HG03135 (cell line): ENCODE measurements at regions not wholly inside any gene's neighbourhood (a gene's known extent, or its start where the extent isn't known, plus 50 kb on each side); places are given as distances from the start of the nearest gene placed in this dataset.

Experiments used
- ATAC-seq: cut with Tn5 transposase; IDR thresholded peaks from one replicate; pipeline ENCODE4 v1.9.1; 2021; ENCODE audit warnings: mild to moderate bottlenecking, moderate library complexity; ENCODE audit not compliant: unreplicated experiment

GRCh38 chr3:5427021-5427420 is 239.5 kb downstream of the EDEM1 start:
- ATAC-seq: no peak

GRCh38 chr3:5427938-5428337 is 240.4 kb downstream of the EDEM1 start:
- ATAC-seq: no peak

- peak; percentile 84 for ATAC-seq
These were observed 241.4 kb downstream of the EDEM1 start for GRCh38 chr3:5428607-5429516.

- no peak for ATAC-seq
These were observed 242.0 kb downstream of the EDEM1 start for GRCh38 chr3:5429517-5429890.

- no peak for ATAC-seq
These were observed 243.2 kb downstream of the EDEM1 start for GRCh38 chr3:5430701-5431100.

GRCh38 chr3:5431146-5431545 is 243.6 kb downstream of the EDEM1 start:
- no peak for ATAC-seq

DNA sequence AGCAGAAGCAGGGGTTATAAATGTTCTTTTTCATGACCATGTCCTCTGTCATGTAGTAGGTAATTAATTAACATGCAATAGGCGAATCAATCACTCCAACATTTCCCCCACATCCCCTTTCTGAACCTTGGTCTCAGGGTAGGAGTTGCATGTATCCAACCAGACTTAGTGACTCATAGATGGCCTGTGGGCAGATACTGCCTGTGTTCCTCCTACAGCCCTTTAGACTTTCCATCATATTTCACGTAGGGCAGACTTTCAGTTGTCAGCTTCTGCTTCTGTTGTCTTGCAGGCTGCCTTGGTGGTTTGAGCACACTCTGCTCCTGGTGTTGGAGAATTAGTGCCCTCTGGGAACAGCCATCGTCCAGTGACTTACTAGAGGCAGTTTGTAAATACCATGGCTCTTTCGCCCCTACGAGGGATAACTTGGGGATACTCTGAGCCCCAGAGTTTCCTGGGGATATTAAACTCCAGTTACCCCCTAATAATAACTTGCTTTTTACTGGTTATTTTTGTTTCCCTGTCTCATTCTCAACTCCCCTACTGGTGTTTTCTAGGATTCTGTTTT is 244.4 kb downstream of the EDEM1 start:
- ATAC-seq: no peak

GRCh38 chr3:5437296-5437782 is 249.8 kb downstream of the EDEM1 start:
- no peak for ATAC-seq

DNA sequence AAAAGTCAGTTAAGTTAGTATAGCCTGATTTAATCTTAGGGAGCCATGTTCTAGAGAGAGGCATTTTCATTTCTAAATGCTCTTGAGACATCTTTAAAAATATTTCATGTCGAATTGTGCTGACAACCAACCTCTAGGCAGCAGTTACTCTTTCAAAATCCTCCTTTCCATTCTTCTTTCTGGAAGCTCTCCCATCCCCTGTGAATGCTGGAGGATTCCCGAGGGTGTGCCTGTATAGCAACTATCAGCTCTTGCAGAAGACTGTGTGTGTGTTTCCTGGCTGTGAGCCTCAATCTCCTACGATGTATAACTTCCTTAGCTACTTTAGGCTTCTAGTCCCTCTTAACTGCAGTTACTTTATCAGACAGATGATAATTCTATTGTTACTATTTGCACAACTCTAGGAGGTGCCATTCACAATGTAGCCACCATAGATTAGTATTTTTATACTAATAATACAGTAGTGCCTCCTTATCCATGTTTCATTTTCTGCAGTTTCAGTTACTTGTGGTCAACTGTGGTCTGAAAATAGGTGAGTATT is 250.3 kb downstream of the EDEM1 start:
- no peak for ATAC-seq

DNA sequence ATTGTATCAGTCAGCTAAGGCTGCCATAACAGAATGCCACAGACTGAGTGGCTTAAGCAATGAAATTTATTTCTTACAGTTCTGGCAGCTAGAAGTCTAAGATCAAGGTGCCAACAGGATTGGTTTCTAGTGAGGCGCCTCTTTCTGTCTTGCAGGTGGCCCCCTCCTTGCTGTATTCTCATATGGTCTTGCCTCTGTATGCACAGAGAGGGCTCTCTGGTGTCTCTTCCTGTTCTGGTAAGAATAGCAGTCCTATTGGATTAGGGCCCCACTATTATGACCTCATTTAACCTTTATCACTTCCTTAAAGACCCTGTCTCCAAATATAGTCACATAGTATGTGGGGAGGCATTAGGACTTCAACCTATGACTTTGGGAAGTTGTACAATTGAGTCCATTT is 253.9 kb downstream of the EDEM1 start:
- ATAC-seq: no peak

GRCh38 chr3:5442106-5442785 is 254.7 kb downstream of the EDEM1 start:
- ATAC-seq: no peak

DNA sequence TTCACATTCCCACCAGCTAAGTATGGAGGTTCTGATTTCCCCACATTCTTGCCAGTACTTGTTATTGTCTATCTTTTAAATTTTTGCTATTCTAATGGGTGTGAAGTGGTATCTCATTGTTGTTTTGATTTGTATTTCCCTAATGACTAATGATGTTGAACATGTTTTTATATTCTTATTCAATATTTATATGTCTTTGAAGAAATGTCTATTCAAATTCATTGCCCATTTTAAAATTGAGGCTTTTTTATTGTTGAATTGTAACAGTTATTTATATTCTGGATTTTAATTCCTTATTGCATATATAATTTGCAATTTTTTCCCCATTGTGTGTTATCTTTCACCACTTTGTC is 255.3 kb downstream of the EDEM1 start:
- no peak for ATAC-seq

- ATAC-seq: no peak
These were observed 256.7 kb downstream of the EDEM1 start for GRCh38 chr3:5444253-5444652.

DNA sequence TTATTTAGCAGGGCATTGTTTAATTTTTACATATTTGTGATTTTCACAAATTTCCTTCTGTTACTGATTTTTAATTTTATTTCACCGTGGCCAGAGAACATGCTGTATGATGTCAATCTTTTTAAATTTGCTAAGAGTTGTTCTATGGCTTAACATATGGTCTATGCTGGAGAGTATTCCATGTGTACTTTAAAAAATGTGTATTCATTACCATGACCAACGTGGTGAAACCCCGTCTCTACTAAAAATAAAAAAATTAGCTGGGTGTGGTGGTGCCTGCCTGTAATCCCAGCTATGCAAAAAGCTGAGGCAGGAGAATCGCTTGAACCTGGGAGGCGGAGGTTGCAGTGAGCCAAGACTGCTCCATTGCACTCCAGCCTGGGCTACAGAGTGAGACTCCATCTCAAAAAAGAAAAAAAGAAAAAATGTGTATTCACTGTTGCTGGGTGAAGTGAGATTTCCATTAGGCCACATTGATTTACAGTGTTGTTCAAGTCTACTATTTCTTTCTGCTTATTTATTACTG is 258.2 kb downstream of the EDEM1 start:
- no peak for ATAC-seq

- no peak for ATAC-seq
These were observed 260.7 kb downstream of the EDEM1 start for GRCh38 chr3:5448246-5448645.

GRCh38 chr3:5448816-5449215 is 261.3 kb downstream of the EDEM1 start:
- no peak for ATAC-seq

DNA sequence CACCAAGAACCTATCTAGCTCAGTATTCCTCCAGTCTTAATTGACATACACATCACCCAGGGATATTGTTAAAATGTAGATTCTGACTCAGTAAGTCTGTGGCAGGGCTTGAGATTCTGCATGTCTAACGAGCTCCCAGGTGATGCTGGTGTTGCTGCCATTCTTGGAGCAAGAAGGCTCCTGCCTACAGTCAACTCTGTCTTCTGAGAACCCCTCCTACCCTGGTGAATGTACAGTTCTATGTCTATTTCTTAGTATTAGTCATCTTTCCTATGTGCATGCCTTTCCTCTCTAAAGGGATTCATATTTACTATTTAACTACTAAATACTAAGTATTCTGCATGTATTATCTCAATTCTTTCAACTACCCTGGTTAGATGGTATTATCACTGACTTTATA is 268.7 kb downstream of the EDEM1 start:
- ATAC-seq: no peak

DNA sequence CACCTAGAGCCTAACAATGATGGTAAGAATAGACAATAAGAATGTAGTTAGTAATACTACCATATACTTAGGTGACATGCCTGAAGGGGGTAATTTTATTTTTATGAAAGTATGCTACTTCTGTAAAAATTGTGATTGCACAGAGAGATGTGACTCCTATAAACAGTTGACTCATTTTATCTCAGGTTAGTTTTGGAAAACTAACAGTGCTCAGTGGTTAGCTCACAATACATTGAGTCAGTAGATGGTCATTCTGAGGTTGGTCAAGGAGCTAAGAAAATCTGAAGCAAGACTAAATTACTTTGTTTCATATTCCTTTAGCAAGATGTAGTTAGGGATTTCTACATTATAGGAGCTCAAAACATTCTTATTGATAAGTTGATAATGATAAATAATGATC is 271.0 kb downstream of the EDEM1 start:
- ATAC-seq: no peak

DNA sequence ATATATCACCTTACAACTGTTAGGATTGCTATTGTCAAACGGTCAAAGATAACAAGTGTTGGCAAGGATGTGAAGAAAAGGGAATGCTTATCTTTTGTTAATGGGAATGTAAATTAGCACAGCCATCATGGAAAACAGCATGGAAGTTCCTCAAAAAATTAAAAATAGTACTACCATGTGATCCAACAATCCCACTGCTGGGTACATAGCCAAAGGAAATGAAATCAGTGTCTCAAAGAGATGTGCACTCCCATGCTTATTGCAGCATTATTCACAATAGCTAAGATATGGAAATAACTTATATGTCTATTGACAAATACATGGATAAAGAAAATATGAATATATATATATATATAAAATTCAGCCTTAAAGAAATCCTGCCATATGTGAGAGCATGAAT is 274.6 kb downstream of the EDEM1 start:
- no peak for ATAC-seq

GRCh38 chr3:5463991-5464390 is 276.5 kb downstream of the EDEM1 start:
- ATAC-seq: no peak

DNA sequence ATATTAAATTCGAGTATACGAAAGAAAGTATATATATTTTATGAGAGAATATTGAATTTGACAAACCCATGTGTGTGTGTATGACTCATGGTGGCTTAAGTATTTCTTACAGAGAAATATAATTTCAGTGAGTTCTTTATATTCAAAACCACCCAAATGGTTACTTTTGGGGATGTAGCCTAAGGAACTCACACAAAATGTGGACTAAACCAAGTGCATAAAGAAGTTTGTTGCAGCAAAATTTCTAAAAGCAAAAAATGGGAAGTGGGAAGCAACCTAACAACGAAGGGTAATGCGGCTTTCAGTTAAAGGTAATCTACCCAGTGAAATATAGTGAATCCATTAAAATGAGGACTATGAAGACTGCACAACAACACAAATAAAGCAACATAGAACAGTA is 277.1 kb downstream of the EDEM1 start:
- ATAC-seq: no peak
